ENCODE measurements at regions not wholly inside any gene's neighbourhood (a gene's known extent, or its start where the extent isn't known, plus 50 kb on each side); places are given as distances from the start of the nearest gene placed in this dataset.
"Not testable (repeated sequence)": the region's sequence is repeated elsewhere in the genome, so short reads cannot be mapped to it uniquely, and the experiment has no call there.

DNA sequence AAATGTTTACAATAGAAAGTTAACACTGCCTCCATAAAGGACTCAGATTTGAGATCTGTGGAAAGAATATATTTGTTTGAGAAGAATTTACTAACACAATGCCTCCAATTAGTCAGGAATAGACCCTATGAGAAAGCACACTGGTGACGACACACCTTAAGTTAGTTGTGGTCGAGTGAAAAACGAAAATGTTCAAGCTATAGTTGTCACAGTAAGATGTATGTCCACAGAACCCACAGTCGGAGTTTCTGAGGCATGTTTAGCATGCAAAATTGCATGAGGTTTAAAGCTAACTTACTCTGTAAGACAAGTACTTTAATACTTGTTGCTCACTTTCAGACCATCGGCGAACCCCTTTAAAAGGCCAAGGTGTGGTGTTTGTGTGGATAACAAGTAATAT is 69.9 kb upstream of the SIPA1L2 start:
- intact Hi-C loops (cut with micrococcal nuclease), result no loop called here
- ChIA-PET CTCF (no interaction called here), POLR2A (no interaction called here)
- Mint-ChIP-seq H3K27ac (no peak overlapping the region), H3K27me3 (no peaks in the 10 kb centered on the region), H3K4me1 (ENCODE audit: low read depth) (peaks cover 2% of the 10 kb centered on the region), H3K4me3 (no peak overlapping the region), H3K9me3 (no peaks in the 10 kb centered on the region), H3K36me3 (no peaks in the 10 kb centered on the region)
- DNase-seq, result no peak

DNA sequence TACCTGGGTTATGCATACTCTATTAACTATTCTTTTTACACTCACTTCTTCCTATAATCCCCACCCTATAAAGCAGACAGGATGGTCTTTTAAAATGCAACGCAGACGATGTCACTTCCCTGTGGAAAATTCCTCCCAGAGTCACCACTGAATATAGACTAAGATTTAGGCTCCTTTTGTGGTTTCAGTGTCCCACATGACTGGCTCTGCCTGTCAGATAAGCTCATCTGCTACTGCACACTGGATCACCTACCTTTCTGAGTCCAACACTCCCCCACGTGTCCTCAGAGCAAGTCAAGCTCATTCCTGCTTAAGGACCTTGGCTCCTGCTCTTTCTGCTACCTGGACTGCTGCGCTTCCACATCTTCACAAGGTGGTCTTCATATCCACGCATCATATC is 73.0 kb upstream of the SIPA1L2 start:
- ChIA-PET CTCF (no interaction called here), POLR2A (no interaction called here)
- intact Hi-C loops (cut with micrococcal nuclease), result no loop called here
- Mint-ChIP-seq H3K9me3 (no peaks in the 10 kb centered on the region), H3K36me3 (no peaks in the 10 kb centered on the region), H3K4me1 (ENCODE audit: low read depth) (peaks cover 6% of the 10 kb centered on the region), H3K27me3 (no peaks in the 10 kb centered on the region), H3K4me3 (no peak overlapping the region), H3K27ac (no peak overlapping the region)
- no peak for DNase-seq

DNA sequence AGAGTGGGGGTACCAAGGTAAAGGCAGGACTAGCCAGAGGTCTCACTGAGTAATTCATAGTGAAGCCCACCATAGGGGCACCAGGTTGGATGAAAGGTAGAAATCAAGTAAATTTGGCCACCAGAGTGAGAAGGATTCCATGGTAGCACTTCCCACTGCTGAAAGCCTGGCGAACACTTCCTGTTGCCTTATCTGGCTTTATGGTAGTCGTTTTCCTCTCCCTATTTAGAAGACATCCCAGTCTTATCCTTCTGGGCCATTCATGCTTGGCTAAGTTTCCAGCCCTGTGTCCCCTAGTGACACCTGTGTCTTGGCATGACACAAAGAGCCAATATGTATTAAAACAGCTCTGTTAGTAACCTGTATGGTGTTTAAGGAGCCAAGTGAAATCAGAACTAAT is 74.3 kb upstream of the SIPA1L2 start:
- Mint-ChIP-seq H3K36me3 (no peaks in the 10 kb centered on the region), H3K9me3 (no peaks in the 10 kb centered on the region), H3K4me3 (no peak overlapping the region), H3K27me3 (no peaks in the 10 kb centered on the region), H3K4me1 (ENCODE audit: low read depth) (peaks cover 6% of the 10 kb centered on the region), H3K27ac (no peak overlapping the region)
- POLR2A ChIA-PET, result no interaction called here
- no peak for DNase-seq
- intact Hi-C loops (cut with micrococcal nuclease), result no loop called here
- CTCF ChIA-PET, result no interaction called here

DNA sequence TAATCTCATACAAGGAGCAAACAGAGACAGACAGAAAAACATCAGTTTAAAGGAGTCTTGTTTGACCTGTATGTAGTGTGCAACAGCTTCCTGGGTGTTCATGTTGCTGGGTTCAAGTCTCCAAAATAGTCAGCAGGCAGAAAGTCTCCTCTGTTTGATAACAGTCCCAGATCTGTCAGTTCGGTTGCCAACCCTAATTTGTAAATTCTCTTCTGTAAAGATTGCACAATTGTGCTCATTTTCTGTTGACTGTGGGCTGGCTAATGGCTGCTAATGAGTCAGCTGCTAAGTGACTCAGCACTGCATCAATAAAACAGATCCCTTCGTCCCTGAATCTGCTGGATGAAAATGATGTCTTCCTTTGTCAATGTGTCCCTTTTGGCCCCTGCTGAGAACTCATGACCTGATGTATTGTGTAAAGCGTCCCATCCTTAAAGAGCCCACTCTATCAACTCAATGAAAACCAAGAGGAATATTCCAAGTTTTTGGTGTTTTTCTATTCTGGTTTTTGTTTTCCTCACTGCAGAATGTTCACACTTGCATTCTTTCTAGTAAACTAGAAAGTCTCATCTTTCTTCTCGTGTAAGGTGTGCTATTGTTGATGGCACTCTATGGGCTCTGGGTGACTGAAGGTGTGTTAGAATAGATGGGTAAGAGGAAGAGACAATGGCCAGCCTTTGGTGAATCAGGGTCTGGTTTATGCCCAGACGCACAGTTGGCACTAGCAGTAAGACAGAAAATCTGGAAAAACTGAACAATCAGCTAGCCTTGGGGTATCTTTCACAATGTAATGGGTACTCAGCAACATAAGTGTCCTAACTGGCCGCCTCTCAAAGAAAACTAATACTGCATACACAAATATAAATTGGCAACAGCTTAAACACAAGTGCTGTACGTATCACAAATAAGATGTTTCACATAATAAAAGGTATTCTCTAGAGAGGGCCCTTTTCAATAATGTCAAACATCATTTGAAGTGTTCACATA is 75.1 kb upstream of the SIPA1L2 start:
- no peaks in the 10 kb centered on the region for H3K27me3 Mint-ChIP-seq
- no peaks in the 10 kb centered on the region for H3K36me3 Mint-ChIP-seq
- H3K4me1 Mint-ChIP-seq (ENCODE audit: low read depth), result peaks cover 6% of the 10 kb centered on the region
- intact Hi-C loops (cut with micrococcal nuclease), result no loop called here
- H3K27ac Mint-ChIP-seq, result no peak overlapping the region
- ChIA-PET POLR2A (no interaction called here), CTCF (no interaction called here)
- no peak overlapping the region for H3K4me3 Mint-ChIP-seq
- no peak for DNase-seq
- no peaks in the 10 kb centered on the region for H3K9me3 Mint-ChIP-seq

DNA sequence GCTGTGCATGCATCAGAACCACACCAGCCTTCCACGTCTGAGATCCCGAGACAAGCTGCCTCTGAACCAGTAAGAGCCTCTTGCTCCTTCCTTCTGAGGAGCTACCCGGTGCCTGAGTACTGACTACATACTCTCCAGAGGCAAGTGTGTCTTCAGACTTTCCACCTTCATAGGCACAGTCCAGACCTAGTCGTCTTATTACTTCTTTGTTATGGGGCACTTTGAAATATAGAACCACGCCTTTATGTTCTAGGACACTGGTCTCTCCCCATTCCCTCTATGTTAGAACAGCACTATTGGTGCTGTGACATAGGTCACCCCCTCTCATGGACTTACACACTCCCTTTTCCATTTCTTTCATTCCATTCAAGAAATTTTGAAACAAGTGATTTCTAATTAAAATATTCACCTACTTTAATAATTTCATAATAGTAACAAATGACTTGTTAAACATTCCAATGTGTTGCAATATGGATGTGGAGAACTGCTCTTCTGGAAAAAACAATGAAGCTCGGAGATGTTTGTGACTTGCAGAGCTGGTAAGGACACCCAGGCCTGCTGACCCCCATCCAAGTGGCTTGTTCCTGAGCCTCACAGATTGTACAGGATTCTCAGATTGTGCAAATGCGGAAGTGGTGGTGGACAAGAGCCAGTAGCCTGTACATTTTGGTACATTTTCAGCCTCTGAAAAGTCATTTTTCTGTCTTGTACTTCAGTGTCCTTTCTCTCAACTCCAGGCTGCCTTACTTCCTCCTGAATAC is 76.1 kb upstream of the SIPA1L2 start:
- Mint-ChIP-seq H3K36me3 (no peaks in the 10 kb centered on the region), H3K27me3 (peaks cover 2% of the 10 kb centered on the region), H3K9me3 (no peaks in the 10 kb centered on the region), H3K4me3 (no peak overlapping the region), H3K27ac (no peak overlapping the region), H3K4me1 (ENCODE audit: low read depth) (peaks cover 6% of the 10 kb centered on the region)
- CTCF ChIA-PET, result no interaction called here
- intact Hi-C loops (cut with micrococcal nuclease), result no loop called here
- POLR2A ChIA-PET, result no interaction called here
- no peak for DNase-seq

DNA sequence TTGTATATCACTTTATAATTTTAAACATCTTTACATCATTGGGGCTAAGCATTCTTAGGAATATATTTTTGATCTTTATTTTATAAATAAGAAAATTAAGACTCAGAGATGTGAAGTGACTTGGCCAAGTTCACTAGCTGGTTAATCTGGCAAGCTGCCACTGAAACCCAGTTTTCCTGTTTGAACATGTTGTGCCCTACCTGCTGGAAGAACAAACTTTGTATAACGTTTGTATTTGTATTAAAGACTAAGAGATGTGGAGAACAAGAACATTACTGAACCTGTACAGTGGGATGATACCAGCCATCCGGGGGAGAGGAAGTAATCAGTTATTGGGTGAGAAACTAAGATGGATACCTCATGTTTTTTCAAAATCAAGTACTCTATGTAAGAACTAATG is 77.2 kb upstream of the SIPA1L2 start:
- CTCF ChIA-PET, result no interaction called here
- peaks cover 6% of the 10 kb centered on the region for H3K4me1 Mint-ChIP-seq (ENCODE audit: low read depth)
- no peaks in the 10 kb centered on the region for H3K9me3 Mint-ChIP-seq

DNA sequence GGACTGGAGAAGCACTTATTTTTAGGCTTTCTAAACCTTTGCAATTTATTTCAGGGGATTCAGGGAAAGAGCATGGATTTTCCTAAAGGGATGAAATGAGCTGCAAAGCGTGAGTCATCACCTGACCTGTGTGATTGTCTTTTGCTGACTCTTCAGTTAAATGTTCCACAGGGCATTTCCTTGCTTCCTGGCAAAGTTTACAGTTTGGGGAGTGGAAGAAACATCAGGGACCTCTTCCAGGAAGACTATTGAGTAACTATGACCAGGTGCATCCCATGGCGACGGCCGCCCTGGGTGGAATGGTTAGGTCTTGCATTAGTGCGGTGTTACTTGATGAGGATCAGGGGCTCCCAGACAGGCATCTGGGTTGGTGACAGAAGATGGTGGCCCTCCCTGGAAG is 79.5 kb upstream of the SIPA1L2 start:
- ChIA-PET POLR2A (no interaction called here), CTCF (no interaction called here)
- Mint-ChIP-seq H3K27ac (no peak overlapping the region), H3K36me3 (no peaks in the 10 kb centered on the region), H3K4me1 (ENCODE audit: low read depth) (peaks cover 6% of the 10 kb centered on the region), H3K9me3 (peaks cover 5% of the 10 kb centered on the region), H3K4me3 (no peak overlapping the region), H3K27me3 (peaks cover 5% of the 10 kb centered on the region)
- intact Hi-C loops (cut with micrococcal nuclease), result no loop called here
- DNase-seq, result no peak

More for the DNA sequence above, 77.2 kb upstream of the SIPA1L2 start:
- Mint-ChIP-seq H3K27ac (no peak overlapping the region), H3K27me3 (peaks cover 2% of the 10 kb centered on the region), H3K4me3 (no peak overlapping the region), H3K36me3 (no peaks in the 10 kb centered on the region)
- POLR2A ChIA-PET, result no interaction called here
- no peak for DNase-seq
- intact Hi-C loops (cut with micrococcal nuclease), result no loop called here

DNA sequence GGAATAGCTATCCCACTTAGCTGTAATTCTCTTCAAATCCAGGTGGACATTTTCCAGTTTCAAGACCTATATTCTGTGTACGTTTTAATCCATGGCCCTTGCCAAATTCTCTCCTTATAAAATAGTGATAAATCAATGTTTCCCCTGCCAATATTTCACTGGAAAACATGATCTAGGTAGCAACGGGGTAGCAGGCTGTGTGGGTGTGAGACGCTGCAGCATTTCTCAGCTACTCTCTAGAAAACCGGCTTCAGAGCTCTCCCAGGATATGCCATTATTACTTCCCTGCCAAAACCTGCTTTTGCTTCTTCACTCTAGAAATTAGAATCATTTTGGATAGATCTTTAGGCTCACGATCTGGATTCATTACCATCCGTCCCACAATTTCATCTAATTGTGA is 82.1 kb upstream of the SIPA1L2 start:
- Mint-ChIP-seq H3K9me3 (peaks cover 5% of the 10 kb centered on the region), H3K36me3 (no peaks in the 10 kb centered on the region), H3K27me3 (peaks cover 5% of the 10 kb centered on the region), H3K4me3 (no peak overlapping the region), H3K4me1 (ENCODE audit: low read depth) (no peaks in the 10 kb centered on the region), H3K27ac (no peak overlapping the region)
- POLR2A ChIA-PET, result no interaction called here
- no peak for DNase-seq
- intact Hi-C loops (cut with micrococcal nuclease), result no loop called here
- CTCF ChIA-PET, result no interaction called here

DNA sequence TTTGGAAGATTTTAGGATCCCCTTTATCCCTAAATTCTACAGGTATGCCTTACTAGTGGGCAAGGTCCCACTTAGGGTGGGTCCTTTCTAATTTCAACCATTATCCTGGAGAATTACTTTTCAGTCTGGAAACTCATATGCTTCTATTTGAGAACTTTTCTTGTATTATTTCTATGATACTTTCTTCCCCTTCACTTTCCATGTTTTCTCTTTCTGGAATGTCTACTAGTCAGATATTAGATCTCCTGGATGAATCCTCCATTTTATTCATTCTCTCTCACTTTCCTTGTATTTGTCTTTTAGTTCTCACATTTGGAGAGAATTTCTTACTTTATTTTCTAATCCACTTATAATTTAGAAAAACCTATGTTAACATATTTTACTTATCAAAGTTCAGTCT is 83.9 kb upstream of the SIPA1L2 start:
- peaks cover 5% of the 10 kb centered on the region for H3K9me3 Mint-ChIP-seq
- no peak overlapping the region for H3K4me3 Mint-ChIP-seq
- POLR2A ChIA-PET, result no interaction called here
- intact Hi-C loops (cut with micrococcal nuclease), result no loop called here
- H3K27me3 Mint-ChIP-seq, result peaks cover 12% of the 10 kb centered on the region
- H3K36me3 Mint-ChIP-seq, result no peaks in the 10 kb centered on the region
- CTCF ChIA-PET, result interaction anchor here (0.6 kb wide), 1 partner anchor 133 kb away, joined by 3 read pairs; no protein-coding TSS in a partner anchor
- H3K4me1 Mint-ChIP-seq (ENCODE audit: low read depth), result no peaks in the 10 kb centered on the region
- no peak for DNase-seq
- H3K27ac Mint-ChIP-seq, result no peak overlapping the region

DNA sequence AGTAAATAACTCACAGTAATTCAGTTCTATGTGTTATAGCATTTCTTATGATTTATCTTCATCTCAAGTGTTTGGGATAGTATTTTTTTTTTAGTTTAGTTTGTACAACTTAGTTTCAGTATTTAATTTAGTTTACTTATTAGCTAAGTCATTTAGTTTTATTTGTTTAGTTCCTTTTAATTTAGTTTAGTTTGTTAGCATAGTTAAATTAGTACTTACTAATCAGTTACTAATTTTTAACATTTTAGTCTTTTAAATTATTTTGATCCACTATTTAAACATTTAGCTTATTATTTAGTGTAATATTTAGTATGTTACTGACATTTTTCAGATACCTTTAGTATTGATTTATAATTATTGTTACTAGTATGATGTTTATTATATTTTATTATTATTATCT is 85.2 kb upstream of the SIPA1L2 start:
- no peaks in the 10 kb centered on the region for H3K4me1 Mint-ChIP-seq (ENCODE audit: low read depth)
- peaks cover 5% of the 10 kb centered on the region for H3K9me3 Mint-ChIP-seq
- CTCF ChIA-PET, result interaction anchor here (0.6 kb wide), 1 partner anchor 372 kb away, joined by 3 read pairs; no protein-coding TSS in a partner anchor
- no peaks in the 10 kb centered on the region for H3K36me3 Mint-ChIP-seq
- POLR2A ChIA-PET, result no interaction called here
- no peak for DNase-seq
- intact Hi-C loops (cut with micrococcal nuclease), result no loop called here
- no peak overlapping the region for H3K4me3 Mint-ChIP-seq
- peaks cover 12% of the 10 kb centered on the region for H3K27me3 Mint-ChIP-seq
- H3K27ac Mint-ChIP-seq, result no peak overlapping the region

DNA sequence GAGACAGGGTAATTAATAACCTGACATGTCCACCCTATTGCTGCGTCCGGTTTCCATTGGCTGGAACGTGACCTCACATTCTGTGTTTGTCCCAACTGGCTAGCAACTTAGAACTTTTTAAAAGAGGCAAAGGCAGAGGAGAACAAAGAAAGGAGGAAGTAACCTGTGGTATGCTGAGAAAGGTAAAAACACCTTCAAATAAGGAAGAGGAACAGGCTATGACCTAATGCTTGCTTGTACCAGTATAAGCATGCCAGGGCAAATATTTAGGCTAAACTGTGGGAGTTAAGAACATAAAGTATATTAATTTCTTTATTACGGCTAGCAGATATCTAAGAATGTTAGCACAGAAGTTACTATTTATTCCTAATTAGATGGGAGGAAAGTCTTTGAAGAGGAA is 87.3 kb upstream of the MAP10 start:
- H3K27ac Mint-ChIP-seq; DNase-seq; intact Hi-C loops (cut with micrococcal nuclease); H3K36me3 Mint-ChIP-seq; H3K9me3 Mint-ChIP-seq; H3K4me3 Mint-ChIP-seq; POLR2A ChIA-PET; CTCF ChIA-PET; H3K4me1 Mint-ChIP-seq (ENCODE audit: low read depth): not testable (repeated sequence)
- H3K27me3 Mint-ChIP-seq, result peaks cover 13% of the 10 kb centered on the region

DNA sequence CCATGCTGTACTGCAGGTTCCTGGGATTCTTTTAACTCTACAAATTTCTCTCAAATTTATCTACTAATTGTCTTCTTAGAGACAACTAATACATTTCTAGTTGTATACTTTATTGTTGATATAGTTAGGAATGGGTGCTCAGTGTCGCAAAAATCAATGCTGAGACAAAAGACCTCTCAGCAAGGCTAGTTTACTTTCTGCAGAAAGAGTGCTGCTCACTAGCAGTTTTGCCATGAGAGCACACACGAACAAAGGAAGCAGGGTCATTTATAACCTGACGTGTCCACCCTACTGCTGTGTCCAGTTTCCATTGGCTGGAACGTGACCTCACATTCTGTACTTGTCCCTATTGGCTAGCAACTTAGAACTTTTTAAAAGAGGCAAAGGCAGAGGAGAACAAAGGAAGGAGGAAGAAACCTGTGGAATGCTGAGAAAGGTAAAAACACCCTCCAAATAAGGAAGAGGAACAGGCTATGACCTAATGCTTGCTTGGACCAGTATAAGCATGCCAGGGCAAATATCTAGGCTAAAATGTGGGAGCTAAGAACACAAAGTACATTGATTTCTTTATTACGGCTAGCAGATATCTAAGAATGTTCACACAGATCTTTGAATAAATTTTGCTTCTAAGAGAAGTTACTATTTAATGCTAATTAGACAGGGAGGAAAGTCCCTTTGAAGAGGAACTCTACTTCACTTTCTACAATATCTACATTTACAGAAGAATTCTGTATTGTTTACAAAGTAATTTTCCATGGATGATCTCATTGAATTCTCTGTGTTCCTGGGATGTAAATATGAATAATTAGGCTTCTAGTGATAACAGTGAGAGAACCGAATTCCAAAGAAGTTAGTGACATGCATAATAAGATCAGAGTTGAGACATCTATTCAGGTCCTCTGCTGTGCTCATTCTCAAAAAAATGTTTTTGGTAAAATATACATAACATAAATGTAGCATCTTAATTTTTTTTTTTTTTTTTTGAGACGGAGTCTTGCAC is 86.0 kb upstream of the MAP10 start:
- CTCF ChIA-PET, result no interaction called here
- H3K9me3 Mint-ChIP-seq, result no peaks in the 10 kb centered on the region
- H3K4me1 Mint-ChIP-seq (ENCODE audit: low read depth), result no peaks in the 10 kb centered on the region
- POLR2A ChIA-PET, result no interaction called here
- H3K27me3 Mint-ChIP-seq, result peaks cover 13% of the 10 kb centered on the region
- no peak for DNase-seq
- intact Hi-C loops (cut with micrococcal nuclease), result no loop called here
- no peaks in the 10 kb centered on the region for H3K36me3 Mint-ChIP-seq
- no peak overlapping the region for H3K4me3 Mint-ChIP-seq
- H3K27ac Mint-ChIP-seq, result no peak overlapping the region
